Amniotic stem cell (primary cell): ENCODE measurements at regions not wholly inside any gene's neighbourhood (a gene's known extent, or its start where the extent isn't known, plus 50 kb on each side); places are given as distances from the start of the nearest gene placed in this dataset.

ENCODE experiments used
- DNase-seq: peaks from one replicate; lab custom pipeline; 2025; lab: John Stamatoyannopoulos, UW

DNA sequence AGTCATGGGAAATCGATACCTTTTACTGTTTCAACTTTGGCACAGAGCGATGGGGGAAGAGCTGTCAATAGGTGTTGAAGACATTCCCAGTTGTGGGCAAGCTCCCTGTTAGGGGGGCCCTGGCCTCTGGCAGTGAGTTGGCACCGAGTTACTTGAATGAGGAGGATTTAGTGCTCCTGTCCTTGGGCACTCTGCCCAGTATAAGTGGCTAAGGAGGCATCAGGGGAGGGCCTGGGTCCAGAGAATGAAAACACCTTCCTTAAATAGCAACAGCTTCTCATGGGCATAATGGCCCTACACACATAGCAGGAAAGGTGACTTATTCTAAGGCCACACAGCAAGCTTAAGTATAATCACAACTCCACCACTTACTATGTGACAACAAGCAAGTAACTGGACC is 664.4 kb downstream of the PTPRU start:
- DNase-seq: no peak

DNA sequence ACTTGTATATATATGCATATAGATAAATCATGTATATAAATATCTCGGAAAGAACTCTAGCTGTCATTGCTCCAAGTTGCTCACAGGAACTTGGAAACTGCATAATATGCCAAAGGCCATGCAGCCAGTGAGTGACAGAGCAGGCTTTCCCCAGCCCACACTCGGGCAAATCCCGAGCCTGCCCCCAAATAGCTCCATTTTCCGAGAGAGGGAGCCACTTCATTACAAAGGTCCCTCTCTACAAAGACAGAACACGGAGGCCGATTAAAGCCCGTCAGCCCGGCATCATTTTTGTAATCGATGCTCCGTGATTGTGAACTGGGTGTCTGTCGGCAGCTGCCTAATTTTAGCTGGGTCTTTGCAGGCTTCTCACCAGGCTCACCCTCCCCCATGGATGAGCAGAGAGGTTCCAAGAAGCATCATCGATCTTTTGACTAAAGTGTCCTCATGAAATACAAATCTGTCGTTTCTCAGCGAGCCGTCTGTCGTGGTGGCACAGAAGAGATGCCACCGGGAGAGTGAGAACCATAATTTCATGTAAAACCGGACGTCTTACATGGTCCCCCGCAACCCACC is 663.9 kb downstream of the PTPRU start:
- DNase-seq: no peak

DNA sequence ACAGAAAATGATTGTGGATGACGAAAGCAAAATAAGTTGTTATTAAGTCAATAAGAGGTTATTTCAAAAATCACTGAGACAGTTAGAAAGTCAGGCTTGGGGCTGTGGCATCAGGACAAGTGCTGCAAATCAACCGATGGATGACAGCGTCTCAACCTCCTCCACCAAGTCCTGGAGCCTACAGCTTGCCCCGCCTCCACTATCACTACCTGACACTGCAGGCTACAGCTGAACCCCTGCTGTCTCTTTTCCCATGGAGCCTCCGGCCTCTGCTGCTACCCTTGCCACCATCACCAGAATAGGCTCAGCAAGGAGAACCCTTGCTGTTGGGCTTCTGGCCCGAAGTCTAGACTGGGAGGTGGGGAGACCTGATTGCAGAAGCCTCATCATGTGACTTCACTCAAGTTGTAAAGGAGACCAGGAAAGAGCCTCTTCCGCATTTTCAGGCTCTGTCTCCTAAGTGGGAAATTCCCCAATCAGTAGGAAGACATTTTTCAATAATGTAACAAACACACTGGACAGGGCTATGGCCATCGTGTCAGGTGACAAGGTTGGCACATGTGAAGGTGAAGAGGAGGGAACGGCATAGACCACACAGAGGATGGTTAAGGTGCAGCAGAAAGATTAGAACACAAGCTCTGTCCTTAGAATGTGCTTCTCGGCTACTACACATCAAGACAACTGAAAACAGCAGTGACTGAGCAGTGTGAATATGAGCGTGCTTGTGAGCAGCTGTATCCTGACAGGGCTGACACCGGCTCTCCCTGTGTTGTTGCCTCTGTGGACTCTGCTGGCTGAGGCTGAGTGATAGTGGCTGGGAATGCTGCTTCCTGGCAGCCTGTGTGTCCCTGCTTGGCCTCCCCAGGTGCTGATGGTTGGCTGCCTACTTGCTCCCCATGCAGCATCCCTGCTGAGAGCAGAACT is 660.7 kb downstream of the PTPRU start:
- DNase-seq: no peak

DNA sequence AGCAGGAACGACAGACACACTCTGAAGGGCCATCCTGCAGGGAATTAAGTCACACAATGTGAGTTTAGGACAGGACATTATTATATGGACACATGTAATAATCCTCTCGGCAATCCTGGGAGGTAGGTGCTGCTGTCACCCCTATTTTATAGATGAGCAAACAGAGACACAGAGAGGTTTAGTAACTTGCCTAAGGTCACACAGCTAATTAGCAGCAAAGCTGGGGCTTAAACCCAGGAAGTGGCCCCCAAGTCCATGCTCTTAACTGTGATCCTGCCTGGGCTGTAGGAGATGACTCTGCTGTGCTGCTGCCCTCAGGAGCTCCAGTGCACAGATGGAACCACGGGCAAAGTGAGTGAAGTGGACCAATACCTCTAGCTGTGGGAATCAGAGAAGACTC is 660.0 kb downstream of the PTPRU start:
- no peak for DNase-seq

DNA sequence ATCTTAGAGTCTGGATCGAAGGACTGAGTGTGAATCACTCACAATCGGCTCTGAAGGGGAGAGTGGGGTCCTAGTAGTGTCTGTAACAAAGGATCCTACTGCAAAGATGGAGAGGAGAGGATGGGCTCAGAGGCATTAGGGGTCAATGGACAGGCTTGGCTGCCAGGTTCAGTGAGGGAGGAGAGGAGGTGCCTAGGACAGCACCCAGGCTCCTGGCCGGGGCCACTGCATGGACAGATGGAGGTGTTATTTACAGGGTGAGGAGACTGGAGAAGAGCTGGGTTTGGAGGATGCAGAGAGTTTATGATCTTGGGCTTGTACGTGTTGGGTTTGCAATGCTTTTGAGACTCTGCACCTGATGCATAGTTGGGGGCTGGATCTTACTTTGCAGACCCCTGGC is 658.9 kb downstream of the PTPRU start:
- DNase-seq: no peak

DNA sequence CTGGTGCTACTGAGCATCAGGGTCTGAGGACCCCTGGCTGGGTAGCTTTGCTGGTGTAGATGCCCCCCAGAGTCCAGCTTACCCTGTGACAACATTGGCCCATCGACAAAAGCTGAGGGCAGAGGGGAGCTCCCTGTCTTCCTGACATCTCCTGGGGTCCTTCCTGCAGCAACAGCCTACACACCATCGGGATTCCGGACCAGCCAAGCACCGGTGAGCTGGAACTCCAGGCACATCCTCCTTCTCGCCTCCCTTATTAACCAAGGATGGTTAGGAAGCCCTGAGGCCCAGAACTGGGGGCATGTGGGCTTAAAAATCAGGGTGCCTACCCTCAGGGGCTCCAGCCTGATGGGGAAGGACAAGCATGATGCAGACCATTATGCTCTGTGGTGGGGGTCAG is 658.0 kb downstream of the PTPRU start:
- DNase-seq: no peak

DNA sequence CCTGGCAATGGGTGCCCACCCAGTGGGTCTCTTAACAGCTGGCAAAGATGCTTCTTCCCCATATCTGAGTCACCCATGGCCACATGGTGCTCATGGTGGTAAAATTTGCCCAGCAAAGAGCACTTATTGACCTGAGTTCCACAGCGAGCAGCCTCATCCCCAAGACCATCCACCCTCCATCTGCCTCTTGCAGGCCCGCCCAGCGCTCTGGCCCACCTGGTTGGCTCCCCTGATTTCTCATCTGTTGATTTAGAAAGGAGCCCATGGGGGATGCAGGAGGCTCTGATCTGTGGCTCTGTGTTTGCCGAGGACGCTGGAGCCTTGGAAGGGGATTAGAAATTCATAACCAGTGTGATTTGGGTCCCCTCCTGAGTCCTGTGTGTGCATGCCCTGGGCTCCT is 657.5 kb downstream of the PTPRU start:
- no peak for DNase-seq

DNA sequence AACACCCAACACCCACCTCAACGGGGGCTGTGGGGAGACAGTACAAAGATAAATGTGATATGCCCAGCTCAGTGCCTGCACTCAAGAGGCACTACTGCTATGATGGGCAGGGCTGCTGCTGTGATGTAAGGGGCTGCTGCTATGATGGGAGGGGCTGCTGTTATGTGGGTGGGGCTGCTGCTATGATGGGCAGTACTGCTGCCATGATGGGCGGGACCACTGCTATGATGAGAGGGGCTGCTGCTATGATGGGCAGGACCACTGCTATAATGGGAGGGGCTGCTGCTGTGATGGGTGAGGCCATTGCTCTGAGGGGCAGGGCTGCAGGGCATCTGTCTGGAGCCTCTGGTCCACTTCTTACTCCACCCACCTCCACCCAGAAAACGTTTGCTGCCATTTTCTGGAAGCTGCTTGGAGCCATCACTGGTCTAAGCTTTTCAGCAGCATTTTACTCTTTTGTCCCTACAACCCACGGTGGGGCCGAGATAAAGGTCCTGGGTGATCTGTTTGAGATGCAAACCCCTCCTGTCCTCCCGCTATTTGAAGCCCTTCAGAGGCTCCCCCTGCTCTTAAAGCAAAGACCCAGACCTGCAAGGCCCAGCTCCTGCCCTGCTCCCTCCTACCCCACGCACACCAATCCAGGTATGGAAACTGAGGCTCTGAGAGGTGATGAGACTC is 656.9 kb downstream of the PTPRU start:
- no peak for DNase-seq

DNA sequence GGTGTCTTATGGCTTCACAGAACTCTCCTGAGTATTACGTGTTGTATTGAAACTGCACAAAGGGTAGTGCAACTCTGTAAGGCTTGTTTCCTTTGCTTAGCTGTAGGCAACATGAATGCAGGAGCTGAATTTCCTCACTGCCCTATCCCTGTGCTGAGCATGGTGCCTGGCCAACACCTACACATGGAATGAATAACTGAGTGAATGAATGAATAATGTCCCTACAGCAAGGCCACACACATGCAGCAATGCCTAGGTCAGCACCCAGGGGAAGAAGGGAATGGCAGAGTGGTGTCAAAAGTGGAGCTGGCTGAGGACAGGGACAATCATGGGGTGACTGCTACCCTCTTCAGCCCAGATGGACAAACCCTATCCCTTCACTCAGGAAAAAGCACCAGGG is 655.9 kb downstream of the PTPRU start:
- DNase-seq: no peak

DNA sequence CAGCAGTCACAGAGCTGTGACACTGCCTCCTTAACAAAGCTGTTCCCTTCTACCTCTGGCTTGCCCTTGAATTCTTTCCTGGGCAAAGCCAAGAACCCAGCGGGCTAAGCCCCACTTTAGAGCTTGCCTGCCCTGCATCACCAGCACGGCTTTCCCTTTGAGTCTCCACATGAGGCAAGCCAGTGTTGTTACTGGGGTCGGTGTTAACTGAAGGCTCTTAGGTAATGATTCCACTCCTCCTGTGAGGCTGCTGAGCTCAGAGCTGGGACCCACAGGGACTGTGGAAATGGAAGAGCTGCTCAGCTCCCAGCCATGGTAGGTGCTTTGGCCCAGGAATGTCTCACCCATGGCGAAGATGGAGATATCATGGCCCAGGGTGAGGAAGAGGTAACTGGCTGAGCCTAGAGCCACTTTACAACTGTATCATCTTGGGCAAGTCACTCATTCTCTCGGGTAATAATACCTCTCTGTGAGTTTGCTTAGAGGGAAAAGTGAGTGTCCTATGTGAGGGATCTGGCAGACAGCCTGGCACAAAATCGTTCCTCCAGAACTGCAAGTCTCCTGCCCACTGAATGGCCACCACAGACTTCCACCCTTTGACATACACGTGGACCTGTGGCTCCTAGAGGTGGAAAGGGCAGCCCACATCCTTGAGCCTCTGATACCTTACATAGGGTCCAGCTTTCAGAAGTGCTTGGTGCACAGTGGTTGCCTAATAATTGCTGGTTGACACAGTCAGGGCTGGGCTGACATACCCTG is 654.1 kb downstream of the PTPRU start:
- DNase-seq: no peak

DNA sequence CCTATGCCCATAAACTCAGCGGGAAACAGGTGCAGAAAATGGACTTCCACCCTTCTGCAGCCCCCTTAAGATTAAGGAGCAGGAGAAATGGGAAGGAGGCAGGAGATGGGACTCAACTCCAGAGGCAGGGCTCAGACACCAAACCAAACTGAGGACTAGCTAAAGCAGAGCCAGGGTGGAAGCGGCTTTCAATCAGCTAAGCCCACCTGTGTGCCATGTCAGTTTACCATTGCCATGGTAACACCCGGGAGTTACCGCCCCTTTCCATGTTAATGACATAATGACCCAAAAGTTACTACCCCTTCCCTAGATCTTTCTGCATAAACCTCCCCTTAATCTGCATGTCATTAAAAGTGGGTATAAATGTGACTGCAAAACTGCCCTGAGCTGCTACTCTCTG is 653.5 kb downstream of the PTPRU start:
- no peak for DNase-seq

DNA sequence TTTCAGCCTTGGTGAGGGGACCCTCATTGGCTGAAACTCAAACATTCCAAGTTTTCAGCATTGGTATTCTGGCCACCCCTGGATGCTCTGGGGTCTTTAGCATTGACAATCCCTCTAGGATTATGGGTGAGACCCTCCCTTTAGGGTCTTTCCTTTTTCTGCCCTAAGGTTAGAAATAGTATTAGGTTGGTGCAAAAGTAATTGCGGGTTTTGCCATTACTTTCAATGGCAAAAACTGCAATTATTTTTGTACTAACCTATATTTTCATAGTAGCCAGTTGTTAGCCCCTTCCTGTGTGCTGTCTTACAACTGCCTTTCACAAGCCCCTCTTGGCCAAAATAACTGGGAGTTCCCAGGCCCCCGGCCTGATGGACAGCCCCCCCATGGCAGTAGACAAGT is 648.4 kb downstream of the PTPRU start:
- DNase-seq: no peak

DNA sequence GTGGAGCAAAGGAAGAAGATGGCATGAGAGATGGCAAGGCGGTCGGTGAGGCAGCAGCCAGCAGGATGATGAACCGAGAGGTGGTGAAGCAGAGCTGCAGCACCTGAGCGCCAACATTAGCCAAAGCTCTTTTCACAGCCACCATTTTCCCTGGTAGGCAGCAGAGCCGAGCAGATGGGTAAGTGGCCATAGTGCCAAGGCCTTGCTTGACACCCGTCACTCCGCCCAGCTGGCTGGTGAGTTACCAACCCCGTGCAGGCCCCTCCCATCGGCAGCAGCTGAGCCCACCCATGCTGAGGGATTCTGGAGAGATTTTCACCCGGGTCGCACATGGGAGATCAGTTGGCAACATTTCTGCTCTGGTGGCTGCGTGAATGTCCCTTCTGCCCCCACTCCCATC is 647.7 kb downstream of the PTPRU start:
- no peak for DNase-seq

DNA sequence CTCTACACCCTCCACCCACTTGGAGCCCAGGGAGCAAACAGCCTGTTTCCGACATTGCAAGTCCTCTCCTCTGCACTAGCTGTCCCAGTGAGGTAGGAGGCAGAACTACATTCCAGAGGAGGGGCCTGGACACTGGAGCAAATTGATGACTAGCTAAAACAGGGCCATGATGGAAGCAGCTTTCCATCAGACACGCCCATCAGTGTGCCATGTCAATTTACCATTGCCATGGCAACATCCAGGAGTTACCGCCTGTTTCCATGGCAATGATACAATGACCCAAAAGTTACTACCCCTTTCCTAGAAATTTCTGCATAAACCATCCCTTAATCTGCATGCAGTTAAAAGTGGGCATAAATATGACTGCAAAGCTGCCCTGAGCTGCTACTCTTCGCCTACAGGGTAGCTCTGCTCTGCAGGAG is 647.1 kb downstream of the PTPRU start:
- DNase-seq: no peak

DNA sequence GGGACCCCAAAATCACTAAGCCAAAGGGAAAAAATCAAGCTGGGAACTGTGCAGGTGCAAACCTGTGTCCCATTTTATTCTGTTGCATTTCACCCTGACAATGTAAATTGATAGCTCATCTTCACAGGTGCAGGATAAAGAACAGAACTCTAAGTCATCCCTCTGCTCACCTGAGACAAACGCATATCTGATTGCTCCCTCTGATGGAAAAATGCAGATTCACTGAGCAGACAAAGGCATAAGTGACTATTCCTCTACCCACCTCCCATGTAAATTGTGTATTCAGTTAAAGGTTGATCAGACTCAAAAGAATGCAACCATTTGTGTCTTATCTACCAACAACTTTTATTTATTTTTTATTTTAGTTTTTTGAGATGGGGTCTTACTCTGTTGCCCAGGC is 644.2 kb downstream of the PTPRU start:
- no peak for DNase-seq

DNA sequence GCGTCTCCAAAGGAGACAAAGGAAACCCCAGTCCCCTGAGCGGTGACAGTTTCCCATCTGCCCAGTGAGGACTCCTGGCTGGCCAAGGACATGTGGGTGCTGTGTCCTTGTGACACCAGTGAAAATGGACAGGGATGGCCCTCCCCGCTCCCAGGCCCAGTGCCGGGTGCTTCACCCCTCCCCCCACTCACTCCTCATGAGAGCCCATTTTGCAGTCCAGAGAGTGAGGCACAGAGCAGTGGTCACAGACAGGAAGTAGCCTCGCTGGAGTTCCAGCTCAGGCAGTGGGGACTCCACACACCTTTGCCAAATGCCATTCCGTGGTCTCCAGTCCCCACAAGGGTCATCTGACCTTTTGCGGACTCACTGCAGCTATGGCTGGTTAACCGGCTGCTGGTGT is 642.9 kb downstream of the PTPRU start:
- DNase-seq: no peak

DNA sequence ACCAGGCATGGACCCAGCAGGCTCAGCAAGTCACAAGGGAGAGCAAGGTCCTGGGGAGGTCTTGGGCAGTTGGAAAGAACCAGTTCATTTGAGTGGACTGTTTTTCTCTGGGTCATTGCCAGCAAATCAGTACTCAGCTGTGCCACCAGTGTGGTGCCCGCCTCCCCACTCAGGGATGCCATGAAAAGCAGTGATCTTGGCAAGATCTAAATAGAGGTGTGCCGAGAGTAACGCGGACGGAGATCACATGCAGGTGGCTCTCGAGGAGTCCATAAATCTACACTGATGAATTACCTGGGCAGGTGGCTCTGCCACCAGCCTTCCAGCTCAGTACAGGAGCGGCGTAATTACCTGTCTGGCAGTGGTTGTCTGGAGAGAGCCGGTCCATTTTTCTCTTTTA is 642.2 kb downstream of the PTPRU start:
- no peak for DNase-seq

DNA sequence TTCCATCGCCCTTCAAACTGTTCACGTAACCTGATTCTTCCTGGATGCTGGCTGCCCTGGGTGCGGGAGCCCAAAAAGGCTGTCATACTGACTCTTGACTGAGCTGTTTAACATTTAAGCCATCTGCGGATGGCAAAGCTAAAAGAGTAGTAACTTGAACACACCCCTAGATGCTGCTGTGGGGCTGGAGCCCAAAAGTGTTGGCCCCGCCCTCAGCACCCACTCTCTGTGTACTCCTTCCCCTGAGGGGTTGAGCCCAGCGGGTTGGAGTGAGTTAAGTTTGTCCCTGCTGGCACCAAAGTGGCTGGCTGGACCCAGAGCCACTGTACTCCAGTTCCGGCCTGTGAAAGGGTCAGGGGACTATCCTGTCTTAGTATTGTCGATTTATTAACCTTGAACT is 640.6 kb downstream of the PTPRU start:
- DNase-seq: no peak

DNA sequence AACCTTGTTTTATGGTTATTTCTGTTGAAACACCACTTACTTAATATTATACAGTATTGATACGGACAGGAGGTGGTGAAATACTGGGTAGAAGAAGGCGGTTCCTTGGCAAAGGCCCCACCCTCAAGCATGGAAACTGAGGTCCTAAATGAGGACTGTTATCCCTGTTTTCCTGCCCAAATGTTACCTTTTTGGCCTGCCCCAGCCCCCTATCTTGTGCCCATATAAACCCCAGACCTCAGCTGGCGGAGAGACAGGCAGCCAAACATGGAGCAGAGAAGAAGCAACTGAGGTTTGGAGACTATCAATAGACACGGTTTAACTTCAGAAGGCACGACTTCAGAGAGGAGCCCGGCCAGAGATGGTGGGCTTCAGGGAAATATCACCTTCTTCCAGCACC is 640.1 kb downstream of the PTPRU start:
- DNase-seq: no peak

DNA sequence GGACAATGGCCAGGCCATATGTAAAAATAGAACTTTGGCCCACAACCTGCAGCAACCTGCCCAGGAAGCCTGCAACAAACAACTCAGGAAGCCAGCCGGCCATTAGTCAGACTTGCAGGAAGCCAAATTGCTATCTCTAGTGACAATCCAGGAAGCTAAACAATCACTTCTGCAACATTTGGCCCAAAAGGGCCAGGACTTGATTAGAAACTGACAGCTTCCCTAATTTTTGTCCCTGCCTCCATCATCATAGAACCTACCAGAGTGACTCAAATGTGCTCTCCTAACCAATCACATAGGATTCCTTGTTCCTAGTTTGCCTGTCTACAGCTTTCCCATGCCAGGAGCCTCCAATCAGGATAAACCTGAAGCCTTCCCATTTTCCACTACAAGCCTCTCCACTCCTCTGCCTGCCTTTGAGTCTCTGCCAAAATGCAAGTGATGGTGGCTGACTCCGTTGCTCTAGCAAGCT is 639.3 kb downstream of the PTPRU start:
- no peak for DNase-seq

DNA sequence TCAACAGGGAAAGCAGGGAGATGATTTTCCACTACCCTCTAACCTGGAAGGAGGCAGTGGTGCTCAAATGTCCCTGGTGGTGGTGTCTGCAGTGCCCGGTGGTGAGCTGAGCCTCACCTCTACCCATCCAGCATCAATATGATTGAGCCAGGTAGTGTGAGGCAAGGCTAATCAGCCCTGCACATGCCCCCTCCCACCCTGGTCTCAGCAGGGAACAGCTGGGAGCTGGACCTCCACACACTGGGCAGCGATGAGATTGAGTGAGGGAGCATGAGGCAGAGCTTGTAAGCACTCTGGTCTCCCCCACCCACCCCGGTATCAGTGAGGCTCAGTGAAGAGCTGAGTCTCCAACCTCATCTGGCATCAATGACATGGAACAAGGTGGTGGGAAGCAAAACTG is 634.3 kb downstream of the PTPRU start:
- DNase-seq: no peak

DNA sequence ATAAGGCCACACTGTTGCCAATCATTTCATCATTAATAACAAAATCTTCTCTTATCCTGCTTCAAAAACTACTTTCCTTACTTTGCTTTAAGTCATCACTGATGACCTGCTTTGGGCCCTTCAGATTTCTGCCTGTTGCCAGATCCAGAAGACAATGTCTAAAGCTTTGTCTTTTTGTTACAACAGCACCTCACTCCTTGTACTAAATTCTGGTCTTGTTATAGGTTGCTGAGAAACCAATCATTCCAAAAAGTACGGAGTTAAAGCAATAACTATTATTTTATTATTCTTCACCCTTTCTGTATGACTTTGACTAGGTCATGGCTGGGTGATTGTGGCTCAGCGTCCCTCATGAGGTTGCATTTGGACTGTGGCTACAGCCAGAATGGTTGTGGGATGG is 633.5 kb downstream of the PTPRU start:
- DNase-seq: no peak
